B cell (primary cell): ENCODE measurements at regions not wholly inside any gene's neighbourhood (a gene's known extent, or its start where the extent isn't known, plus 50 kb on each side); places are given as distances from the start of the nearest gene placed in this dataset.

ENCODE experiments used
- ATAC-seq: fragments of 200-7000 bp; cut with Tn5 transposase; one replicate; pipeline ENCODE4 v1.10.0; 2021; ENCODE audit warnings: low read depth, mild to moderate bottlenecking, moderate number of reproducible peaks, moderate library complexity
- CTCF ChIA-PET: fragments of 350-600 bp; sonication (Branson Sonifier 250); formaldehyde crosslinking; loops from one replicate; lab custom pipeline; 2021; ENCODE audit warnings: antibody characterized with exemption, inconsistent platforms; lab: Charles Lee
- POLR2A ChIA-PET: fragments of 350-600 bp; sonication (Branson Sonifier 250); formaldehyde crosslinking; loops from one replicate; lab custom pipeline; 2021; ENCODE audit warnings: antibody characterized with exemption; lab: Charles Lee
- DNase-seq: peaks from one replicate; pipeline ENCODE4 v3.0.0; 2013
- H2AFZ ChIP-seq: 2 replicates; pipeline ENCODE4 v1.6.1; 2012; ENCODE audit warnings: mild to moderate bottlenecking, low read depth, low read length; ENCODE audit not compliant: insufficient read depth, poor library complexity, severe bottlenecking
- H3K27ac ChIP-seq, 2 donors: 1 replicate in 1 of 2; 2 replicates in 1 of 2; pipeline ENCODE4 v1.5.1; 2012 to 2013; ENCODE audit warnings: low read length in 2 of 2, mild to moderate bottlenecking in 2 of 2, moderate library complexity in 1 of 2
- H3K27me3 ChIP-seq, 4 experiments: fragments of 200-600 bp in 1 of 4; sonication (generic) in 1 of 4; replicated peaks in 1 of 4; 1 replicate in 2 of 4; 2 replicates in 2 of 4; pipeline versions ENCODE4 v1.6.1 to v1.7.0; 2013 to 2016; ENCODE audit warnings: low read length in 3 of 4, mild to moderate bottlenecking in 2 of 4, mixed read lengths in 1 of 4, moderate library complexity in 1 of 4; ENCODE audit not compliant: insufficient read depth in 4 of 4, control insufficient read depth in 3 of 4; ENCODE audit errors: control extremely low read depth in 1 of 4
- H3K36me3 ChIP-seq, 2 experiments: replicated peaks in 1 of 2; 1 replicate in 1 of 2; 2 replicates in 1 of 2; pipeline versions ENCODE4 v1.6.1 to v1.7.1; 2013; ENCODE audit warnings: low read length in 1 of 2; ENCODE audit not compliant: insufficient read depth in 2 of 2, control insufficient read depth in 1 of 2; ENCODE audit errors: control extremely low read depth in 1 of 2, extremely low read depth in 1 of 2
- H3K4me1 ChIP-seq, 2 donors: fragments of 200-600 bp in 1 of 2; sonication (generic) in 1 of 2; 1 replicate in 1 of 2; 2 replicates in 1 of 2; pipeline versions ENCODE4 v1.5.1 to v1.6.1; 2013 to 2017; ENCODE audit warnings: low read length in 2 of 2; ENCODE audit not compliant: control insufficient read depth in 2 of 2, insufficient read depth in 2 of 2
- H3K4me2 ChIP-seq: replicated peaks from 2 replicates; pipeline ENCODE3; 2012; ENCODE audit warnings: mild to moderate bottlenecking, low read depth, low read length; ENCODE audit not compliant: poor library complexity, severe bottlenecking
- H3K4me3 ChIP-seq, 5 experiments: fragments of 200-600 bp in 1 of 5; sonication (generic) in 1 of 5; 1 replicate in 3 of 5; 2 replicates in 2 of 5; pipeline versions ENCODE4 v1.5.1 to v1.7.0; 2011 to 2016; ENCODE audit warnings: low read length in 4 of 5, mild to moderate bottlenecking in 4 of 5, low read depth in 2 of 5, control low read depth in 1 of 5, moderate library complexity in 1 of 5; ENCODE audit not compliant: insufficient read depth in 1 of 5; ENCODE audit errors: control extremely low read depth in 1 of 5, extremely low read depth in 1 of 5
- H3K79me2 ChIP-seq: fragments of 200-600 bp; sonication (generic); one replicate; pipeline ENCODE4 v1.6.0; 2016; ENCODE audit warnings: low read length; ENCODE audit not compliant: control insufficient read depth, insufficient read depth
- H3K9ac ChIP-seq: fragments of 200-600 bp; sonication (generic); 2 replicates; pipeline ENCODE4 v1.6.1; 2017; ENCODE audit warnings: mild to moderate bottlenecking, low read length, moderate library complexity
- H3K9me3 ChIP-seq, 3 donors: one replicate each; pipeline versions ENCODE4 v1.6.1 to v1.7.1; 2013; ENCODE audit warnings: low read length in 2 of 3; ENCODE audit not compliant: control insufficient read depth in 2 of 3, insufficient read depth in 1 of 3; ENCODE audit errors: control extremely low read depth in 1 of 3
- H4K20me1 ChIP-seq: 2 replicates; pipeline ENCODE4 v1.6.0; 2012; ENCODE audit warnings: mild to moderate bottlenecking, low read length; ENCODE audit not compliant: insufficient read depth, control insufficient read depth, poor library complexity, severe bottlenecking
- H3K27ac Mint-ChIP-seq: one replicate; pipeline ENCODE4 v1.8.0; 2021; ENCODE audit warnings: mixed read lengths
- H3K27me3 Mint-ChIP-seq: one replicate; pipeline ENCODE4 v1.8.0; 2021; ENCODE audit warnings: mixed read lengths
- H3K4me1 Mint-ChIP-seq: one replicate; pipeline ENCODE4 v1.8.0; 2021; ENCODE audit warnings: mixed read lengths
- H3K4me3 Mint-ChIP-seq: one replicate; pipeline ENCODE4 v1.8.0; 2021; ENCODE audit warnings: mixed read lengths
- H3K9me3 Mint-ChIP-seq: one replicate; pipeline ENCODE4 v1.8.0; 2022; ENCODE audit warnings: mixed read lengths; ENCODE audit not compliant: insufficient read depth
- EZH2 ChIP-seq: IDR thresholded peaks from 2 replicates; pipeline ENCODE4 v1.6.1; 2012; ENCODE audit warnings: borderline replicate concordance, low read depth, mild to moderate bottlenecking, moderate library complexity, low read length; ENCODE audit not compliant: insufficient read depth, poor library complexity, severe bottlenecking
- WGBS: methylation state at CpG from one replicate; pipeline ENCODE4 v1.1.5; 2013; ENCODE audit warnings: missing lambda C conversion rate; ENCODE audit not compliant: insufficient coverage; 5-methylcytosine and 5-hydroxymethylcytosine counted together
- intact Hi-C: fragments of 100-400 bp; cut with micrococcal nuclease; formaldehyde crosslinking; loops from one replicate; pipeline ENCODE4 v1.10.0; 2022
- TF ChIP-seq, protein P1 (sequence below): fragments of 200-600 bp; IDR thresholded peaks from one replicate; pipeline ENCODE4 v1.8.0; 2022; ENCODE audit warnings: antibody characterized with exemption, mild to moderate bottlenecking

DNA sequence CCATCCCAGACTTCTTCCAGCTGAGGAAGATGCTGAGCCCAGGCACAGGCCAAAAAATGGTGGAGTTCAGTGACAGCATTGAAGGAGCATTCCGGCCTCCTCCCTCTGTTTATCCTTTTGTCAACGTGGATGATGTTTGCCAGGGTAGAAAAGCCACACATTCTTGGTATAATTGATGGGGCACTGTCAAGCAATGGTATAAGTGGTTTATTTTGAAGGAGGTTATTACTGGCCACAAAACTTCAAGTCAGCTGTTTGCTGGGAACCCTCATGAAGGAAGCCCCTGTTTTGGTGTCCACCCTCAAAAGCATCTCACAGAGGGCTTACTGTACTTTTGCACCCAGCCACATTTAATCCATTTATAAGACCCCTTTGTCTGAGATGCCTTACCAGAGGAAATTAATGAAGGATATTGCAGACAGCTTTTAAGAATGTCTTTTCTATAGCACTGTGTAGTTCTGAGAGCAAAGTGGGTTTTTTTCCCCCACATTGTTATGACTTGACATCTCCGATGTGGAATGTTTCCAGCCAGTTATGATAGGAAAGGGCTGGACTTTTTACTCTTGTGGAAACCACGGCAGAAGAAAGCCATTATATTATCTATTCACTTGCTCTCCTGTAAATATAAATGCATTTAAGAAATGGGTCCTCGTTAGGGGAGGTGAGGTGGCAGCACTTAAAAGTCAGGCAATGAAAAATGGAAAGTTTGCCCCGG, 95.5 kb upstream of the SPATA31D4 start:
- Mint-ChIP-seq H3K4me1 (peaks cover 18% of the 10 kb centered on the region), H3K27me3 (no peaks in the 10 kb centered on the region), H3K4me3 (no peak overlapping the region), H3K9me3 (peaks cover 2% of the 10 kb centered on the region), H3K27ac (no peak overlapping the region)
- intact Hi-C loops, result no loop called here
- POLR2A ChIA-PET, result no interaction called here
- Histone ChIP-seq H3K79me2 (no peaks in the 10 kb centered on the region), H3K36me3 (no peaks in the 10 kb centered on the region), H2AFZ (no peak overlapping the region), H3K9me3 (peaks cover 0 to 7% (median 0%) of the 10 kb centered on the region in 3 donors), H3K4me1 (peaks cover 17 to 21% of the 10 kb centered on the region in 2 donors), H3K27me3 (no peaks in the 10 kb centered on the region), H4K20me1 (no peaks in the 10 kb centered on the region), H3K9ac (no peak overlapping the region), H3K27ac (no peak overlapping the region), H3K4me3 (no peak overlapping the region), H3K4me2 (no peak overlapping the region)
- WGBS, result 92% methylated on average over 3 of the region's 6 CpGs
- ATAC-seq (no peak), DNase-seq (no peak)
- no peak for TF ChIP-seq EZH2
- TF ChIP-seq, protein P1, sequence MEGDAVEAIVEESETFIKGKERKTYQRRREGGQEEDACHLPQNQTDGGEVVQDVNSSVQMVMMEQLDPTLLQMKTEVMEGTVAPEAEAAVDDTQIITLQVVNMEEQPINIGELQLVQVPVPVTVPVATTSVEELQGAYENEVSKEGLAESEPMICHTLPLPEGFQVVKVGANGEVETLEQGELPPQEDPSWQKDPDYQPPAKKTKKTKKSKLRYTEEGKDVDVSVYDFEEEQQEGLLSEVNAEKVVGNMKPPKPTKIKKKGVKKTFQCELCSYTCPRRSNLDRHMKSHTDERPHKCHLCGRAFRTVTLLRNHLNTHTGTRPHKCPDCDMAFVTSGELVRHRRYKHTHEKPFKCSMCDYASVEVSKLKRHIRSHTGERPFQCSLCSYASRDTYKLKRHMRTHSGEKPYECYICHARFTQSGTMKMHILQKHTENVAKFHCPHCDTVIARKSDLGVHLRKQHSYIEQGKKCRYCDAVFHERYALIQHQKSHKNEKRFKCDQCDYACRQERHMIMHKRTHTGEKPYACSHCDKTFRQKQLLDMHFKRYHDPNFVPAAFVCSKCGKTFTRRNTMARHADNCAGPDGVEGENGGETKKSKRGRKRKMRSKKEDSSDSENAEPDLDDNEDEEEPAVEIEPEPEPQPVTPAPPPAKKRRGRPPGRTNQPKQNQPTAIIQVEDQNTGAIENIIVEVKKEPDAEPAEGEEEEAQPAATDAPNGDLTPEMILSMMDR, result no peak
- CTCF ChIA-PET, result no interaction called here

DNA sequence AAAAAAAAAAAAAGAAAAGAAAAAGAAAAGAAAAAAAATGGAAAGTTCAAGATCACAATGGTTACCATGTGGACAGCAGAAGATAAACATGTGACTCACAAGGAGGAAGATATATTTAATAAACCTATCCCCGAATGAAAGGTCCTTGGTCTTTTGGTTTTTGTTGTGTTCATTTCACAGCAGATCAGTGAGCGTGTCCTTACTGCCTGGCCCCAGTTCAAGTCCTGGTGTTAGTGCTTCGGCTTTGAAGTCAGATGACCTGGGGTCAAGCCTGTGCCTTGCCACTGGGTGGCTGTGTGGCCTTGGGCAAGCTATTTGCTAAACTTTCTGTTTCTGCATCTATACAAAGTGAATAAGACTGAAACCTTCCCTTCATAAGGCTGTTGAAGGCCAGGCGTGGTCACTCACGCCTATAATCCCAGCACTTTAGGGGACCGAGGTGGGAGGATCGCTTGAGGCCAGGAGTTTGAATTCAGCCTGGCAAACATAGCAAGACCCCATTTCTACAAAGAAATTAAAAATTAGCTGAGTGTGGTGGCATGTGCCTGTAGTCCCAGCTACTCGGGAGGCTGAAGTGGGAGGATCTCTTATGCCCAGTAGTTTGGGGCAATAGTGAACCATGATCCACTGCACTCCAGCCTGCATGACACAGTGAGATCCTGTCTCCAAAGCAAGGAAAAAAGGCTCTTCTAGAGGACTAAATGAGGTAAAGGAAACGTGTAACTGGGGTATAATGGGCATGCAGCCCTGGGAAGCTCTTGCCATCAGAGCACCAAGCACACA, 94.5 kb upstream of the SPATA31D4 start:
- intact Hi-C loops, result no loop called here
- DNase-seq (no peak), ATAC-seq (no peak)
- no peak overlapping the region for H3K4me3 Mint-ChIP-seq
- Histone ChIP-seq H3K27me3 (no peaks in the 10 kb centered on the region), H3K27ac (no peak overlapping the region), H3K4me1 (peaks cover 7 to 10% of the 10 kb centered on the region in 2 donors), H2AFZ (no peak overlapping the region), H3K4me3 (no peak overlapping the region), H3K4me2 (no peak overlapping the region), H3K9ac (no peak overlapping the region), H3K36me3 (no peaks in the 10 kb centered on the region), H3K9me3 (peaks cover 0 to 7% (median 0%) of the 10 kb centered on the region in 3 donors), H4K20me1 (no peaks in the 10 kb centered on the region), H3K79me2 (no peaks in the 10 kb centered on the region)
- 92% methylated on average over 5 of the region's 9 CpGs for WGBS
- ChIA-PET POLR2A (no interaction called here), CTCF (no interaction called here)
- H3K27me3 Mint-ChIP-seq, result peaks cover 3% of the 10 kb centered on the region
- no peak overlapping the region for H3K27ac Mint-ChIP-seq
- H3K4me1 Mint-ChIP-seq, result peaks cover 9% of the 10 kb centered on the region
- peaks cover 2% of the 10 kb centered on the region for H3K9me3 Mint-ChIP-seq
- TF ChIP-seq, protein P1, result no peak
